ENCODE measurements at regions not wholly inside any gene's neighbourhood (a gene's known extent, or its start where the extent isn't known, plus 50 kb on each side); places are given as distances from the start of the nearest gene placed in this dataset.

- Histone ChIP-seq H3K36me3 (ENCODE audit: control insufficient read depth, insufficient read depth, low read length) (no peaks in the 10 kb centered on the region), H3K27me3 (ENCODE audit: control insufficient read depth, insufficient read depth, low read length) (no peaks in the 10 kb centered on the region), H3K27ac (ENCODE audit: low read depth, low read length) (peak overlapping the region; percentile 75), H3K9me3 (ENCODE audit: control insufficient read depth, insufficient read depth, low read length) (no peaks in the 10 kb centered on the region), H3K4me3 (ENCODE audit: low read depth, low read length) (peak overlapping the region; percentile 40), H3K4me1 (ENCODE audit: control insufficient read depth, insufficient read depth, low read length) (no peaks in the 10 kb centered on the region)
- DNase-seq (ENCODE audit: low read depth in 4 of 6, low spot score in 6 of 6), result peak in 5 of 6 donors; percentile 39 to 89 (median 58)
- no CpG with 5 or more reads among the region's 8 CpGs for WGBS (ENCODE audit: insufficient coverage)
These were observed 117.1 kb upstream of the DTNA start for GRCh38 chr18:34592961-34593382.

GRCh38 chr18:34594266-34594665 is 115.8 kb upstream of the DTNA start:
- no peak overlapping the region for H3K4me3 ChIP-seq (ENCODE audit: low read depth, low read length)
- no peaks in the 10 kb centered on the region for H3K36me3 ChIP-seq (ENCODE audit: control insufficient read depth, insufficient read depth, low read length)
- H3K27me3 ChIP-seq (ENCODE audit: control insufficient read depth, insufficient read depth, low read length), result no peaks in the 10 kb centered on the region
- WGBS (ENCODE audit: insufficient coverage), result no CpG with 5 or more reads among the region's 1 CpG
- DNase-seq (ENCODE audit: low read depth in 4 of 6, low spot score in 6 of 6), result peak in 1 of 6 donors; percentile 3
- H3K27ac ChIP-seq (ENCODE audit: low read depth, low read length), result peak overlapping the region; percentile 75
- H3K4me1 ChIP-seq (ENCODE audit: control insufficient read depth, insufficient read depth, low read length), result no peaks in the 10 kb centered on the region
- no peaks in the 10 kb centered on the region for H3K9me3 ChIP-seq (ENCODE audit: control insufficient read depth, insufficient read depth, low read length)

DNA sequence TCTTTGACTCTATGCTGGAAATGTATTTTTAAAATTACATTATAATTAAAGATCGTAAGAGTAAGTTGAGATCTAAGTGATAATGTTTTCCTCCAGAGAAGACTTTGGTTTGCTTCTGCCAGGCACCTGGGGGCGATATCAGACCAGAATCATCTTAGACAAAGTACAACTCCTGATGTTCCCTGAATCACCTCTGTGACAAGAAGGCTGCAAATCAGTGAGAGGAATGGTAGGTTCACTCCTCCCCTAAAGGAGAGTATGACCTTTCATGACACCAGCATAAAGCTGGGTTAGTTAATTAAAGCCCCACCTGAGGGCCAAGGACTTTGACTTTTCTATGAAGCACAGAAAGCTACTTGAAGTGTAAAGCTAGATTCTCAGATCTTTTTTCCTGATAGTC is 114.4 kb upstream of the DTNA start:
- no peaks in the 10 kb centered on the region for H3K27me3 ChIP-seq (ENCODE audit: control insufficient read depth, insufficient read depth, low read length)
- WGBS (ENCODE audit: insufficient coverage), result no CpG with 5 or more reads among the region's 2 CpGs
- DNase-seq (ENCODE audit: low read depth in 4 of 6, low spot score in 6 of 6), result peak in 2 of 6 donors; percentile 42 to 48
- H3K4me1 ChIP-seq (ENCODE audit: control insufficient read depth, insufficient read depth, low read length), result no peaks in the 10 kb centered on the region
- no peak overlapping the region for H3K4me3 ChIP-seq (ENCODE audit: low read depth, low read length)
- H3K36me3 ChIP-seq (ENCODE audit: control insufficient read depth, insufficient read depth, low read length), result no peaks in the 10 kb centered on the region
- no peaks in the 10 kb centered on the region for H3K9me3 ChIP-seq (ENCODE audit: control insufficient read depth, insufficient read depth, low read length)
- H3K27ac ChIP-seq (ENCODE audit: low read depth, low read length), result no peak overlapping the region

DNA sequence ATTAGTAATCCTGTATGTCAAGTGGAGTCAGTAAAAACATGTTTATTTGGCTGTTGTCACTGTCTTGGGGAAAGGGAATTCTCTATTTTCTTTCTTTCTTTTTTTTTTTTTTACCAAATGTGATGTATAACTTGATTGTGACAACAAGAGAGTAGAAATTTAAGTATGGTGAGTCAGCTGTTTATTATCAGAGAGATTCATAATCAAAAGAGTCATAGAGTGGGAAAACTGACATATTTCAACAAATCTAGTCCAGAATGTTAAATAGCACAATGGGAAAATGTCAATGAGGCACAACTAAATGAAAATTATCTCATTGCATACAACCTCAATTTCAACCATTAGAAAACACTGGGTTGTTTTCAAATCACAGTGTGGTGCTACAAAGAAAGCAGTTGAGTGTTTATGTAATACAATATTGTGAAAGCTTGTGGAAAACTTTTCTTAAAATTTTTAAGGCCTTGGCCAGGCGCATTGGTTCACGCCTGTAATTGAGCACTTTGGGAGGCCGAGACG is 111.9 kb upstream of the DTNA start:
- H3K27me3 ChIP-seq (ENCODE audit: control insufficient read depth, insufficient read depth, low read length), result no peaks in the 10 kb centered on the region

DNA sequence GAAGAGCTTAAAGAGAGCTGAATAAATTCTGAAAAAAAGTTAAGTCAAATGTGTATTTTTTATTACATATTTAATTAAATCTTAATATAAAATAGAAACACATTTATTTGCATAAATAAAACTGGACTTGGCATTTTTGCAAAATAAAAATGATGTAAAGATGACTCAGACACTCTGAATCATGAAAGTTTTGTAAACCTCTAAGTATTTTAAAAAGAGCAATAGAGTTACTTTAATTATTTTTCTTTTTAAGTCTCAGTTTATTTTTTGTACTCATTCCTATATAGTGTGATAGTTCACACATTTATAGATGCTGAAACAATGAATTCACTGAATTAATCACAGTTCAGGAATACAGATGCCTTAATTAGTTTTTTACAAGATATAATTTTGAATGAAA is 109.9 kb upstream of the DTNA start:
- Histone ChIP-seq H3K4me1 (ENCODE audit: control insufficient read depth, insufficient read depth, low read length) (no peaks in the 10 kb centered on the region), H3K27me3 (ENCODE audit: control insufficient read depth, insufficient read depth, low read length) (no peaks in the 10 kb centered on the region), H3K27ac (ENCODE audit: low read depth, low read length) (no peak overlapping the region), H3K36me3 (ENCODE audit: control insufficient read depth, insufficient read depth, low read length) (no peaks in the 10 kb centered on the region), H3K9me3 (ENCODE audit: control insufficient read depth, insufficient read depth, low read length) (no peaks in the 10 kb centered on the region), H3K4me3 (ENCODE audit: low read depth, low read length) (no peak overlapping the region)
- no peak for DNase-seq (ENCODE audit: low read depth in 4 of 6, low spot score in 6 of 6)

More for the DNA sequence above, 111.9 kb upstream of the DTNA start:
- no peak overlapping the region for H3K4me3 ChIP-seq (ENCODE audit: low read depth, low read length)
- H3K27ac ChIP-seq (ENCODE audit: low read depth, low read length), result no peak overlapping the region
- peak in 1 of 6 donors; percentile 44 for DNase-seq (ENCODE audit: low read depth in 4 of 6, low spot score in 6 of 6)
- no peaks in the 10 kb centered on the region for H3K36me3 ChIP-seq (ENCODE audit: control insufficient read depth, insufficient read depth, low read length)
- no peaks in the 10 kb centered on the region for H3K9me3 ChIP-seq (ENCODE audit: control insufficient read depth, insufficient read depth, low read length)
- H3K4me1 ChIP-seq (ENCODE audit: control insufficient read depth, insufficient read depth, low read length), result no peaks in the 10 kb centered on the region
- WGBS (ENCODE audit: insufficient coverage), result 70% methylated on average over 2 of the region's 4 CpGs

DNA sequence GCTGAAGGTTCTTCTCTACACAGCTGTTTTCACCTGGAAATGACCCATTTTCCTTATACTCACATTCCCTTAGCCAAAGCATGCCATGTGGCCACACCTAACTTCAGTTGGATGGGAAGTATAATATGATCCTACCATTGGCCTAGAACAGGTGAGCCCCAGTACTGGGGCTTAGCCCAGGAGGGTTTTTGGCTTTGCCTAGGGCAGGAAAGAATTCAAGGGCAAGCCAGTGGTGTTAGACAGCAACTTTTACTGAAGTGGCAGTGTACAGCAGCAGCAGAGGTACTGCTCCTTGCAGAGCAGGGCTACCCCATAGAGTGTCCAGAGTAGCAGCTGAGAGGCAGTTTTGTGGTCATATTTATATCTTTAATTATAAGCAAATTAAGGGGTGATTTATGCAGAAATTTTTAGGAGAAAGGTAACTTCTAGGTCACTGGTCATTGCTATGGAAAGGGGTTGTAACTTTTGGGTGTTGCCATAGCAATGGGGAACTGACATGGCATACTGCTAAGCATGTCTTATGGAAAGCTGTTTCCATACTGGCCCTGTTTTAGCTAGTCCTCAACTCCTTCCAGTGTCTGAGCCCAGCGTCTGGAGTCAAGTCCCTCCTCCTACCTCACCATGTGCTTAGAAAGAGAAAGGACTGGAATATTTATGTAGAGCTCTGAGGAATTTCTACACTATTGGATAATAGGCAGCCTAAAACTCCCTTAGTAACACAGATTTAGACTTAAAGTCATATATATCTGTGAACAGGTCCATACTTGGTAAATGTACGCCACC is 109.0 kb upstream of the DTNA start:
- no peaks in the 10 kb centered on the region for H3K36me3 ChIP-seq (ENCODE audit: control insufficient read depth, insufficient read depth, low read length)

GRCh38 chr18:34604591-34604990 is 105.5 kb upstream of the DTNA start:
- DNase-seq (ENCODE audit: low read depth in 4 of 6, low spot score in 6 of 6), result peak in 1 of 6 donors; percentile 88
- H3K27me3 ChIP-seq (ENCODE audit: control insufficient read depth, insufficient read depth, low read length), result no peaks in the 10 kb centered on the region
- no peak overlapping the region for H3K27ac ChIP-seq (ENCODE audit: low read depth, low read length)
- no peaks in the 10 kb centered on the region for H3K4me1 ChIP-seq (ENCODE audit: control insufficient read depth, insufficient read depth, low read length)
- no peaks in the 10 kb centered on the region for H3K36me3 ChIP-seq (ENCODE audit: control insufficient read depth, insufficient read depth, low read length)
- 100% methylated on average over 1 of the region's 2 CpGs for WGBS (ENCODE audit: insufficient coverage)
- no peak overlapping the region for H3K4me3 ChIP-seq (ENCODE audit: low read depth, low read length)
- no peaks in the 10 kb centered on the region for H3K9me3 ChIP-seq (ENCODE audit: control insufficient read depth, insufficient read depth, low read length)

More for the DNA sequence above, 109.0 kb upstream of the DTNA start:
- no peaks in the 10 kb centered on the region for H3K27me3 ChIP-seq (ENCODE audit: control insufficient read depth, insufficient read depth, low read length)
- 100% methylated on average over 1 of the region's 2 CpGs for WGBS (ENCODE audit: insufficient coverage)
- H3K9me3 ChIP-seq (ENCODE audit: control insufficient read depth, insufficient read depth, low read length), result no peaks in the 10 kb centered on the region
- H3K4me3 ChIP-seq (ENCODE audit: low read depth, low read length), result no peak overlapping the region
- DNase-seq (ENCODE audit: low read depth in 4 of 6, low spot score in 6 of 6), result no peak
- no peaks in the 10 kb centered on the region for H3K4me1 ChIP-seq (ENCODE audit: control insufficient read depth, insufficient read depth, low read length)
- no peak overlapping the region for H3K27ac ChIP-seq (ENCODE audit: low read depth, low read length)

DNA sequence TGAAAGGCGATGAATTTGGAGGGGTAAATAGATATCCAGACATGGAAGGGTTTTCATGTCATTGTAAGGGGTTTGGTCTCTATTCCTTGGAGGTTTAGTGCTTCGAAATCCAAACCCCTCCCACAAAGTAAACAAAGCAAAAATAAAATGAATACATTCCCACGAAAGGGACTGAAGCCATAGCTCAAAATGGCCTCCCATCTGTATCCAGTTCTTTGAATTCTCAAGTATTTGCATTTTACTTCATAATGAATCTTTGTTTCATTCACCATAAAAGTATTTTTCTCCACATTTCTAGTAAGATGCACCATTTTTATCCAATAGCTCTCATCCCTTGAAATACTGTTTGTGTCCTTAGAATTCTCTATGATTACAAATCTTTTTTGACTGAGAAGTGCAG is 103.2 kb upstream of the DTNA start:
- Histone ChIP-seq H3K9me3 (ENCODE audit: control insufficient read depth, insufficient read depth, low read length) (no peaks in the 10 kb centered on the region), H3K27ac (ENCODE audit: low read depth, low read length) (no peak overlapping the region), H3K36me3 (ENCODE audit: control insufficient read depth, insufficient read depth, low read length) (peaks cover 2% of the 10 kb centered on the region), H3K4me1 (ENCODE audit: control insufficient read depth, insufficient read depth, low read length) (no peaks in the 10 kb centered on the region), H3K4me3 (ENCODE audit: low read depth, low read length) (no peak overlapping the region), H3K27me3 (ENCODE audit: control insufficient read depth, insufficient read depth, low read length) (no peaks in the 10 kb centered on the region)
- 100% methylated on average over 1 of the region's 3 CpGs for WGBS (ENCODE audit: insufficient coverage)
- DNase-seq (ENCODE audit: low read depth in 4 of 6, low spot score in 6 of 6), result peak in 1 of 6 donors; percentile 55

- no peaks in the 10 kb centered on the region for H3K4me1 ChIP-seq (ENCODE audit: control insufficient read depth, insufficient read depth, low read length)
- peaks cover 6% of the 10 kb centered on the region for H3K36me3 ChIP-seq (ENCODE audit: control insufficient read depth, insufficient read depth, low read length)
- H3K27me3 ChIP-seq (ENCODE audit: control insufficient read depth, insufficient read depth, low read length), result no peaks in the 10 kb centered on the region
- DNase-seq (ENCODE audit: low read depth in 4 of 6, low spot score in 6 of 6), result no peak
- H3K27ac ChIP-seq (ENCODE audit: low read depth, low read length), result no peak overlapping the region
- no peak overlapping the region for H3K4me3 ChIP-seq (ENCODE audit: low read depth, low read length)
- WGBS (ENCODE audit: insufficient coverage), result no CpG with 5 or more reads among the region's 2 CpGs
- no peaks in the 10 kb centered on the region for H3K9me3 ChIP-seq (ENCODE audit: control insufficient read depth, insufficient read depth, low read length)
These were observed 102.0 kb upstream of the DTNA start for GRCh38 chr18:34608064-34608463.
